Neural crest cell (in vitro differentiated cells): ENCODE measurements at regions not wholly inside any gene's neighbourhood (a gene's known extent, or its start where the extent isn't known, plus 50 kb on each side); places are given as distances from the start of the nearest gene placed in this dataset.

Experiments used
- DNase-seq: peaks from one replicate; pipeline ENCODE4 v3.0.0; 2021; ENCODE audit warnings: low read depth, mixed read lengths, low spot score
- H3K27ac Mint-ChIP-seq: one replicate; pipeline ENCODE4 v1.8.0; 2021; ENCODE audit warnings: mild to moderate bottlenecking, mixed read lengths; ENCODE audit not compliant: unreplicated experiment
- H3K27me3 Mint-ChIP-seq: 2 replicates; pipeline ENCODE4 v1.8.0; 2021; ENCODE audit warnings: low read depth, mild to moderate bottlenecking, mixed read lengths
- H3K36me3 Mint-ChIP-seq: 2 replicates; pipeline ENCODE4 v1.8.0; 2021; ENCODE audit warnings: low read depth, mild to moderate bottlenecking, mixed read lengths
- H3K4me1 Mint-ChIP-seq: 2 replicates; pipeline ENCODE4 v1.8.0; 2021; ENCODE audit warnings: mixed read lengths
- H3K4me3 Mint-ChIP-seq: one replicate; pipeline ENCODE4 v1.8.0; 2021; ENCODE audit warnings: mild to moderate bottlenecking, mixed read lengths
- H3K9me3 Mint-ChIP-seq: 2 replicates; pipeline ENCODE4 v1.8.0; 2021; ENCODE audit warnings: mixed read lengths
- CTCF ChIP-seq: fragments of 200-600 bp; sonication (generic); conservative IDR thresholded peaks from 2 replicates; pipeline ENCODE4 v1.5.0; 2021; ENCODE audit warnings: antibody characterized with exemption, mild to moderate bottlenecking

- H3K27me3 Mint-ChIP-seq = no peaks in the 10 kb centered on the region
- no peak for TF ChIP-seq CTCF
- no peak overlapping the region for H3K27ac Mint-ChIP-seq
- no peaks in the 10 kb centered on the region for H3K4me1 Mint-ChIP-seq
- H3K4me3 Mint-ChIP-seq = no peak overlapping the region
- no peaks in the 10 kb centered on the region for H3K36me3 Mint-ChIP-seq
- no peak for DNase-seq
- peaks cover 2% of the 10 kb centered on the region for H3K9me3 Mint-ChIP-seq
Observed at GRCh38 chr4:83885256-83886182, 349.6 kb downstream of the GPAT3 start.

DNA sequence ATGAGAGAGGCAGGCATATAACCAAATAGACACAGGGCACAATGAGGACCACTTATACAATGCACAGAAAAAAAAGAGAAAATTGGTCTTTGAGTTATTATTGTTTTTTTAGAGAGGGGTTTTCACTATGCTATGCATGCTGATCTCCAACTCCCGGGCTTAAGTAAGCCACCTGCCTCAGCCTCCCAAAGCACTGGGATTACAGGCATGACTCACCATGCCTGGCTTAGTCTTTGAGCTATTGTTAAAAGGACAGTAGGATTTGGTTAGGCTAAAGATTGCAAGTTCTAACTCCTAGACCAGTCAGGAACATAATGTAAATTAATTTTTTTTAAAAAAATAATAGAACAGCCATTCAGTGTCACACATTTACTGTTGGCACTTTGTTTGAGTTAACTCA is 340.1 kb downstream of the GPAT3 start:
- Mint-ChIP-seq H3K4me1 (no peaks in the 10 kb centered on the region), H3K4me3 (no peak overlapping the region), H3K27ac (no peak overlapping the region), H3K27me3 (no peaks in the 10 kb centered on the region), H3K9me3 (no peaks in the 10 kb centered on the region), H3K36me3 (no peaks in the 10 kb centered on the region)
- DNase-seq = no peak
- no peak for TF ChIP-seq CTCF

- no peak for DNase-seq
- Mint-ChIP-seq H3K27me3 (peaks cover 5% of the 10 kb centered on the region), H3K36me3 (no peaks in the 10 kb centered on the region), H3K9me3 (peaks cover 4% of the 10 kb centered on the region), H3K27ac (no peak overlapping the region), H3K4me1 (peaks cover 6% of the 10 kb centered on the region), H3K4me3 (no peak overlapping the region)
- TF ChIP-seq CTCF = no peak
Observed at GRCh38 chr4:83875437-83875836, 339.5 kb downstream of the GPAT3 start.

DNA sequence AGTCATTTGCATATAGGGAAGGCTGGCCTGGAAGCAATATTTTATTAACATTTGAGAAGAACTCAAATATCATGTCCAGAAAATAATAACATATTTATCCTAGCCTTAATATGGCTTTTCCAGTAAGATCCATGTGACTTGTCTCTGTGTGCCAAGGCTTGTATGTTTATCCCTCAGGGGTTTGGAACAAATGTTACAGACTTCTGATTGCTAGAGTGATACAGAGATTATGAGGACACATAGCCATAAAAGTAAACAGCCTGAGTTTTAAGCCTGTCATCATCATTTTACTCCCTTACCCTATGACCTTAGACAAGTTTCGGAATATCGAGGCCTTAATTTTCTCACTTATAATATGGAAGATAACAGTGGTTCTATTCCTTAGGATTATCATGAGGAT is 338.1 kb downstream of the GPAT3 start:
- TF ChIP-seq CTCF = no peak
- H3K4me3 Mint-ChIP-seq = no peak overlapping the region
- H3K27me3 Mint-ChIP-seq = peaks cover 10% of the 10 kb centered on the region
- DNase-seq = no peak
- H3K4me1 Mint-ChIP-seq = peaks cover 8% of the 10 kb centered on the region
- no peak overlapping the region for H3K27ac Mint-ChIP-seq
- no peaks in the 10 kb centered on the region for H3K36me3 Mint-ChIP-seq
- peaks cover 4% of the 10 kb centered on the region for H3K9me3 Mint-ChIP-seq

GRCh38 chr4:83870328-83870950 is 334.5 kb downstream of the GPAT3 start:
- DNase-seq = no peak
- Mint-ChIP-seq H3K4me3 (no peak overlapping the region), H3K27me3 (peaks cover 35% of the 10 kb centered on the region), H3K27ac (peak overlapping the region; percentile 28), H3K4me1 (peaks cover 14% of the 10 kb centered on the region), H3K9me3 (peaks cover 4% of the 10 kb centered on the region), H3K36me3 (no peaks in the 10 kb centered on the region)
- TF ChIP-seq CTCF = no peak
